Activated gamma-delta T cell (primary cell): ENCODE measurements at regions not wholly inside any gene's neighbourhood (a gene's known extent, or its start where the extent isn't known, plus 50 kb on each side); places are given as distances from the start of the nearest gene placed in this dataset.
"Not testable (repeated sequence)": the region's sequence is repeated elsewhere in the genome, so short reads cannot be mapped to it uniquely, and the experiment has no call there.

ENCODE experiments used
- DNase-seq: peaks from one replicate; lab custom pipeline; 2025; lab: John Stamatoyannopoulos, UW

GRCh38 chr19:31037286-31037980 is 311.8 kb downstream of the TSHZ3 start:
- DNase-seq: no peak

GRCh38 chr19:31031455-31031854 is 317.8 kb downstream of the TSHZ3 start:
- not testable (repeated sequence) for DNase-seq

GRCh38 chr19:31023038-31023437 is 326.2 kb downstream of the TSHZ3 start:
- DNase-seq: no peak

- DNase-seq: no peak
These were observed 330.3 kb downstream of the TSHZ3 start for GRCh38 chr19:31018936-31019335.

GRCh38 chr19:31015778-31016177 is 333.5 kb downstream of the TSHZ3 start:
- DNase-seq: no peak

GRCh38 chr19:31014668-31015067 is 334.6 kb downstream of the TSHZ3 start:
- no peak for DNase-seq

- no peak for DNase-seq
These were observed 335.7 kb downstream of the TSHZ3 start for GRCh38 chr19:31013384-31014020.

- no peak for DNase-seq
These were observed 346.6 kb downstream of the TSHZ3 start for GRCh38 chr19:31002518-31003244.

- no peak for DNase-seq
These were observed 347.2 kb downstream of the TSHZ3 start for GRCh38 chr19:31001991-31002390.

GRCh38 chr19:31000913-31001312 is 348.3 kb downstream of the TSHZ3 start:
- no peak for DNase-seq

- DNase-seq: no peak
These were observed 349.5 kb downstream of the TSHZ3 start for GRCh38 chr19:30999726-31000125.

GRCh38 chr19:30997222-30997621 is 352.0 kb downstream of the TSHZ3 start:
- DNase-seq: no peak

- DNase-seq: no peak
These were observed 370.6 kb downstream of the TSHZ3 start for GRCh38 chr19:30978639-30979038.

GRCh38 chr19:30969591-30969990 is 379.6 kb downstream of the TSHZ3 start:
- no peak for DNase-seq

GRCh38 chr19:30968841-30969399 is 380.3 kb downstream of the TSHZ3 start:
- DNase-seq: no peak

GRCh38 chr19:30968210-30968609 is 381.0 kb downstream of the TSHZ3 start:
- no peak for DNase-seq

GRCh38 chr19:30966486-30966885 is 382.8 kb downstream of the TSHZ3 start:
- DNase-seq: no peak

- DNase-seq: no peak
These were observed 390.2 kb downstream of the TSHZ3 start for GRCh38 chr19:30959011-30959410.

- no peak for DNase-seq
These were observed 393.8 kb downstream of the TSHZ3 start for GRCh38 chr19:30955112-30956104.

GRCh38 chr19:30944276-30944932 is 404.8 kb downstream of the TSHZ3 start:
- not testable (repeated sequence) for DNase-seq
